GM18517 (cell line): ENCODE measurements at regions not wholly inside any gene's neighbourhood (a gene's known extent, or its start where the extent isn't known, plus 50 kb on each side); places are given as distances from the start of the nearest gene placed in this dataset.

Experiments used
- ATAC-seq: cut with Tn5 transposase; IDR thresholded peaks from one replicate; pipeline ENCODE4 v1.9.1; 2021; ENCODE audit warnings: mild to moderate bottlenecking, moderate library complexity; ENCODE audit not compliant: unreplicated experiment

DNA sequence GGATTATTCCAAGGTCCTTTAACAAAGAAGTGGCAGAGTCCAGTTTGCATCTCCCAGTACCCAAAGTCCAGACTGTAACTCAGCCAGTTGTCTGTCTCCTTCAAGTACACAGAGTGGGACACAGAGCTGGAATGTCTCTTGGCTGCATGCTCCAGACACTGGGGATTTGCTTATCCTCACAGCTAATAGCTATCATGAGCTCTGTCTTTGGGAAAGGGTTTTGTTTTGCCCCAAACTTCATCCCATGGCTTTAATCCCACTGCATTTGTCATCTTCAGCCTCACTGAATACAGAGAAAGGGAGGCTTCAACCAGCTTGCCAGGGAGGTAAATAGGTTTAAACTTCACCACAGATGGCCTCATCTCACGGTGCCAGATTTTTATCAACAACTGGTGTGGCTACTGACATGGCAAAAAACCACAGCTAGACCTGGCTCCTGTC is 412.2 kb upstream of the SLC24A2 start:
- no peak for ATAC-seq

GRCh38 chr9:20200581-20200980 is 411.7 kb upstream of the SLC24A2 start:
- ATAC-seq, result no peak

- ATAC-seq, result no peak
Observed at GRCh38 chr9:20199111-20199510, 410.3 kb upstream of the SLC24A2 start.

DNA sequence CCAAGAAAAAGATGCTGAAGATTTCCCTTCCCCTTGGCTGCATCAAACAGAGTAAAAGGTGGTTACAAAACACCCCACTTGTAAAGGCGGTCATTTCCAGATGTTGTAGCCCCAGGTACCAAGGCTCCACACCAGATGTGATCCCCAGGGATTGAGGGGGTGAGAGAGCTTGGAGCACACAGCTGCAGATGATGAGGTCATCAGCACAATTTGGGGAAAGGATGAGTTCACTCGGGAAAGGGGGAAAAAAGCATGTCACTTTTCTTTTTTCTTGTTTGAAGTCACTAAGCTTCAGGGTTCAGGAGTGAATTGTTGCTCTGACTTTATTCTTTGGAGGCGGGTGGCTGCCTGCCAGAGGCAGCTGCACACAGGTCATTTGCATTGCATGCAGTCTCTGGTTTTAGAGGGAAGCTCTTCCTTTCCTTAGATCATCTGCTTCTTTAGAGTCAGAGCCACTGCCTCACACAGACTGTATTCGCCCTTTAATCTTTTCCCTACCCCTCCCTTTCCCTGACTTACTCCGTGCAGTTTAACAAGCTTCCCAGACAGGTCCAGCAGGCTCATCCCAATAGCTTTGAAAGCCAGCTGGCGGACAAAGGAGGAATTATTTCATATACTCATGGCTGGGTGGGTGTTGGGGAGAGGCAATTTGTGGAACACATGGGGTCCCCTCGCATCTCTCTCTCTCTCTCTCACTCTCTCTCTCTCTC is 409.3 kb upstream of the SLC24A2 start:
- ATAC-seq, result no peak

DNA sequence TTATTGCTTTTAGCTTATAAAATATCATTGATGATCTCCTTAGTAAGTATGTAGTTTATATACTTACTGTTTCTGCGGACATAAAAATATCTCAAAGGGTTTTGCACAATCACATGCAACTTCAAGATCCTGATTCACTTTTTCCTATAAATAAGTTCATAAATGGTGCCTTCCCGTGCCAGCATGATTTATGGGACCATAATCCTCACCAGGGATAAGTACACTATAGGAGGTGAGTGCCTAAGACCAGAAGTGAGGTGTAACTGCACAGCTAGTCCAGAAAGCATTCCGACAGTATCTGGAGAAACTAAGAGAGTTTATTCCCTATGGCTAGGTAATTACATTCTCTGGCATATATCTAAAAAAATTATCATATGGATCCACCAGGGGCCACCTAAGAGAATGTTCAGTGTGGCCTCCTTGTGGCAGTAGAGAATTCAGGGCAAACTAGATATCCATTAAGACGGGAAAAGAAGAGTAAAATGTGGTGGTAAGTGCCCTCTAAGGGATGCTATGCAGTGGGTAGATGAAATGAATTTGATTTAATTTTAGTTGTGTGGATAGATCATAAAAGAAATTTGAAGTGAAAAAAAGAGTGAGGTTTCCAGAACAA is 402.5 kb upstream of the SLC24A2 start:
- no peak for ATAC-seq

- ATAC-seq, result no peak
Observed at GRCh38 chr9:20189871-20190270, 401.0 kb upstream of the SLC24A2 start.

DNA sequence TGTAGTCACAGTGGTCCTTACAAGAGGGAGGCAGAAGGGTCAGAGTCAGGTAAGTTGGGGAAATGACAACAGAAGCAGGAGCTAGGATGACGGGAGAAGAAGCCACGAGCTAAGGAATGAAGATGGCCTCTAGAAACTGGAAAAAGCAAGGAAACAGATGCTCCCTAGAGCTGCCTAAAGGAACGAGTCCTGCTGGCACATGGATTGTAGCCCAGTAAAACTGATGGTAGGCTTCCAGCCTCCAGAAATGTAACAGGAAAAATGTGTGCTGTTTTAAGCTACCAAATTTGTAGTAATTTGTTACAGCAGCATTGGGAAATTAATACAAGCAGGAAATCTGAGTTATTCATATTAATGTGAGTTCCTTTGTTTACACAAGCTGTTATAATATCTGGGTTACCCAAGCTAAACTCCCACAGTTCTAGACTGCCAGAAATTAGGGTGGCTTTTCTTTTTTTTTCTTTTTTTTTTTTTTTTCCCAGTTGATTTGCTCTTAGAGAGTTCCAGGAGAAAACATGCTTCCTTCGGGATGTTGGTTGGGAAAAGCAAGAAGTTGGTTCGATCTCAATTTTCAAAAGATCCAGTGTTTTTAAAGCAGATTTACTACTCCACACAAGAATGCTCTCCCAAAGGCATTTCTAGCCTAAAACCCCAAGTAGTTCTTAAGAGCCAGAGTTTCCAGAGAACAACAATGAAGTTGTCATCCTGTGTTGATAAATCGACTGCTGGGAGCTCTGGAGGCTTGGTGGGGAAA is 400.0 kb upstream of the SLC24A2 start:
- ATAC-seq, result no peak

DNA sequence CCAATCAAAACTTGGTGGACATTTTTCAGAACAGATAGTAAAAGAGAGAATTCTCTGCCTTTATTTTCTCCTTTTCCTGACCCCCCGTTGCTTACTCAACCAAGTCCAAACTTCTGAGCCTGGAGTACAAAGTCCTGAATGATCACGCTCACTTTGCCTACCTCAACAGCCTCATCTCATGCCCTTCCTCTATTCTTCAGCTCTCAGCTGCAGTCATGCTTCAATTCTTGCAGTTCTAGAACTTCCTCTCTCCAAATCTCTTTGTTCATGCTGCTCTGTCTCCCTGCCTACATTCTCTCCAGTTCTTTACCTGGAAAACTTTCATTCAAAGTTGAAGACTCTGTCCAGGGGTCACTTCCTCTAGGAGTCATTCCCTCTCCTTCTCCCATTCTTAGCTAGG is 398.5 kb upstream of the SLC24A2 start:
- no peak for ATAC-seq

DNA sequence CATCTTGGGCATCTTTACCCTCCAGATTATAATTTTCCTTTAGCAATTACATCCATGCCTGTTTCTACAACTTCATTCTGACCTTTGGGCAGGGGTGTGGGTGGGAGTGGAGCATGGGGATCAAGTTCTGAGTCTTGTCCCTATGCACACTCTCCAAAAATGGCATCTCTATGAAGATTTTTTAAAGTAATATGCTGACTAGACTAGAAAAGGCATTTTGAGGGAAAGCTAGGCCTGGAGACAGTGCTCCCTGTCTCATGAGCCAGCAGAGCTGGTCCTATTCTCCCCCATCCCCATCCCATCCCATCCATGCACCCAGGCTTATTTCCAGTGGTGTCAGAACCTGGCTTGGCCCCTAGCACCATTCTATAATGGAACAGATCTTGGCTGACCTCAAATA is 398.0 kb upstream of the SLC24A2 start:
- no peak for ATAC-seq

- ATAC-seq, result no peak
Observed at GRCh38 chr9:20186231-20186630, 397.4 kb upstream of the SLC24A2 start.

DNA sequence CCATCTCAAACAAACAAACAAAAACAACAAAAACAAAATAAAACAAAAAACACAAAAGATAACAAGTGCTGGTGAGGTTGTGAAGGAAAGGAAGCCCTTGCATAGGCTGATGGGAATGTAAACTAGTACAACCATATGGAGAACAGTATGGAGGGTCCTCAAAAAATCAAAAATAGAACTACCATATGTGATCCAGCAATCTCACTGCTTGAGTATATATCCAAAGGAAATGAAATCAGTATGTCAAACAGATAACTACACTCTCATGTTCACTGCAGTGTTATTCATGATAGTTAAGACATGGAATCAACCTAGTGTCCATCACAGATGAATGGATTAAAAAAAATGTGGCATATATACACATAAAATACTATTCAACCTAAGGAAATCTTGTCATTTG is 395.7 kb upstream of the SLC24A2 start:
- no peak for ATAC-seq

- no peak for ATAC-seq
Observed at GRCh38 chr9:20178679-20179078, 389.8 kb upstream of the SLC24A2 start.

DNA sequence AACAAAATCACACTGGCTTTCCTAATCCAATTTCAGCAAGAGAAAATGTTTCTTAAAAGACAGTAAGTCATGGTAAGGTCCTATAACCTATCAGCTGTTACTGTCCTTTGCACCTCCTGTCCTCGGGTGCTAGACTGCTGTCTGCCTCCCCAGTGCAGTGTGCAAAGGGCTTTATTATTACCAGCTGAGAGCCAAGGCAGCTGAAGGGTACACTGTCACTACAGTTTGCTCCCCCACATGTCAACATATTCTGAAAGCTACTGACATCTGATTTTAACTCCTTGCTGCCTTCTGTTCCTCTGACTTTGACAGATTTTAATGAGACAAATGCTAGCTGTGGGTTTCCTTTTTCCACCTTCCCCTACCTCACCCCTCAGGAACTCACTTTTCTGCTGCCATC is 389.4 kb upstream of the SLC24A2 start:
- no peak for ATAC-seq

- ATAC-seq, result no peak
Observed at GRCh38 chr9:20170122-20170521, 381.3 kb upstream of the SLC24A2 start.

- ATAC-seq, result no peak
Observed at GRCh38 chr9:20152151-20152725, 363.4 kb upstream of the SLC24A2 start.

GRCh38 chr9:20148416-20148815 is 359.6 kb upstream of the SLC24A2 start:
- no peak for ATAC-seq

- no peak for ATAC-seq
Observed at GRCh38 chr9:20144197-20144596, 355.4 kb upstream of the SLC24A2 start.

GRCh38 chr9:20139763-20140290 is 351.0 kb upstream of the SLC24A2 start:
- no peak for ATAC-seq

- ATAC-seq, result no peak
Observed at GRCh38 chr9:20138841-20139240, 350.0 kb upstream of the SLC24A2 start.

DNA sequence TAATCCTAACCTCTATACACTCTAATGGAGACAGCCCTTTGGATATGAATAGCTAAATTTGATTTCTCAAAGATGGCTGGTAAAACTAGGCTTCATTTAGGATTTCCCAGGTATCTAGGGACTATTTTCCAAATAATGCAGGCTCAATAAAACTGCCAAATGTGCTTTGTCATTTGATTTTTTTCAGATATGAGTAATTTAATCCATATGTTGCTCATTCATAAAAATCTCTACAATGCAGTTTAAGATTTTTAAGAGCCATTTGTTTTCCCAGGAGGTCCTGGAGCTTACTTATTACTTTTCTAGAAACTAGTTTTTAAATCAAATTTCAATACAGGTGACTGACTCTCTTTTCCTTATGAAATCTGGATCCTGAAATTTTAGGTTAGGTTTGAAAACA is 349.3 kb upstream of the SLC24A2 start:
- no peak for ATAC-seq

- ATAC-seq, result no peak
Observed at GRCh38 chr9:20137425-20137824, 348.6 kb upstream of the SLC24A2 start.
